Endodermal cell (in vitro differentiated cells): ENCODE measurements at regions not wholly inside any gene's neighbourhood (a gene's known extent, or its start where the extent isn't known, plus 50 kb on each side); places are given as distances from the start of the nearest gene placed in this dataset.

ENCODE experiments used
- DNase-seq: peaks from one replicate; pipeline ENCODE4 v3.0.0-alpha.2; 2017
- H3K27ac ChIP-seq: 2 replicates; pipeline ENCODE4 v1.5.1; 2013; ENCODE audit warnings: mild to moderate bottlenecking, low read depth, low read length, moderate library complexity
- H3K27me3 ChIP-seq: 2 replicates; pipeline ENCODE4 v1.6.1; 2013; ENCODE audit warnings: mild to moderate bottlenecking, low read length, moderate library complexity; ENCODE audit not compliant: insufficient read depth, control insufficient read depth, poor library complexity, severe bottlenecking
- H3K36me3 ChIP-seq: 2 replicates; pipeline ENCODE4 v1.7.0; 2013; ENCODE audit warnings: mild to moderate bottlenecking, low read length, moderate library complexity; ENCODE audit not compliant: control insufficient read depth, insufficient read depth
- H3K4me1 ChIP-seq: one replicate; pipeline ENCODE4 v1.7.0; 2013; ENCODE audit warnings: low read length; ENCODE audit not compliant: control insufficient read depth, insufficient read depth
- H3K4me3 ChIP-seq: 2 replicates; pipeline ENCODE4 v1.5.1; 2013; ENCODE audit warnings: mild to moderate bottlenecking, low read length, moderate library complexity
- H3K9ac ChIP-seq: 2 replicates; pipeline ENCODE4 v1.6.1; 2013; ENCODE audit warnings: mild to moderate bottlenecking, low read length, moderate library complexity; ENCODE audit not compliant: poor library complexity, severe bottlenecking; ENCODE audit errors: extremely low read depth
- H3K9me3 ChIP-seq: 2 replicates; pipeline ENCODE4 v1.6.1; 2013; ENCODE audit warnings: mild to moderate bottlenecking, low read length, moderate library complexity; ENCODE audit not compliant: control insufficient read depth
- H3K27ac Mint-ChIP-seq: 2 replicates; pipeline ENCODE4 v1.8.0; 2020; ENCODE audit warnings: mixed read lengths
- H3K27me3 Mint-ChIP-seq: 2 replicates; pipeline ENCODE4 v1.8.0; 2021; ENCODE audit warnings: mild to moderate bottlenecking, mixed read lengths; ENCODE audit not compliant: insufficient read depth
- H3K36me3 Mint-ChIP-seq: 2 replicates; pipeline ENCODE4 v1.8.0; 2020; ENCODE audit warnings: low read depth, mixed read lengths
- H3K4me1 Mint-ChIP-seq: 2 replicates; pipeline ENCODE4 v1.8.0; 2020; ENCODE audit warnings: mixed read lengths
- H3K4me3 Mint-ChIP-seq: 2 replicates; pipeline ENCODE4 v1.8.0; 2020; ENCODE audit warnings: mild to moderate bottlenecking, moderate library complexity, mixed read lengths
- H3K9me3 Mint-ChIP-seq: 2 replicates; pipeline ENCODE4 v1.8.0; 2020; ENCODE audit warnings: mild to moderate bottlenecking, mixed read lengths
- TF ChIP-seq, protein P1 (sequence below): fragments of 200-600 bp; sonication (generic); conservative IDR thresholded peaks from 2 replicates; pipeline ENCODE4 v1.5.0; 2021; ENCODE audit warnings: antibody characterized with exemption, mild to moderate bottlenecking

DNA sequence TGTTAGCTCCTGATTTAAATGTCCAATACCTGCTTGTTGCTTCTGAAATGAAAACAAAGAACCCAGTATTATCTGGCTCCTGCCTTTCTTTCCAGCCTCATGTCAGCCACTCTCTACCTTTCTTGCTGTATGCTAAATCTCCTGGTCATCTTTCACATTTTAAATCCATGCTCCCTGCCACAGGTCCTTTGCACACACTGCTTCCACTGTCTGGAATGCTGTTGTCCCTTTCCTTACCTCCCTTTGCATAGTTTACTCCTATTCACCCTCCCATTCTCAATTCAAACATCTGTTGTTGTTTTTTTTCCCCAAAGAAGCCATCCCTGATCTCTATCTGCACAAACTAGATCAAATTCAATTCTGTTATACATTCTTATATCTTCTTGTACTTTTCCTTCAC, 97.0 kb upstream of the NR4A3 start:
- no peaks in the 10 kb centered on the region for H3K36me3 Mint-ChIP-seq
- H3K4me3 Mint-ChIP-seq = no peak overlapping the region
- peaks cover 12% of the 10 kb centered on the region for H3K4me1 Mint-ChIP-seq
- no peak overlapping the region for H3K9ac ChIP-seq
- H3K27ac ChIP-seq = no peak overlapping the region
- H3K27ac Mint-ChIP-seq = no peak overlapping the region
- H3K4me1 ChIP-seq = peaks cover 3% of the 10 kb centered on the region
- peaks cover 9% of the 10 kb centered on the region for H3K9me3 Mint-ChIP-seq
- no peak overlapping the region for H3K4me3 ChIP-seq
- TF ChIP-seq, protein P1, sequence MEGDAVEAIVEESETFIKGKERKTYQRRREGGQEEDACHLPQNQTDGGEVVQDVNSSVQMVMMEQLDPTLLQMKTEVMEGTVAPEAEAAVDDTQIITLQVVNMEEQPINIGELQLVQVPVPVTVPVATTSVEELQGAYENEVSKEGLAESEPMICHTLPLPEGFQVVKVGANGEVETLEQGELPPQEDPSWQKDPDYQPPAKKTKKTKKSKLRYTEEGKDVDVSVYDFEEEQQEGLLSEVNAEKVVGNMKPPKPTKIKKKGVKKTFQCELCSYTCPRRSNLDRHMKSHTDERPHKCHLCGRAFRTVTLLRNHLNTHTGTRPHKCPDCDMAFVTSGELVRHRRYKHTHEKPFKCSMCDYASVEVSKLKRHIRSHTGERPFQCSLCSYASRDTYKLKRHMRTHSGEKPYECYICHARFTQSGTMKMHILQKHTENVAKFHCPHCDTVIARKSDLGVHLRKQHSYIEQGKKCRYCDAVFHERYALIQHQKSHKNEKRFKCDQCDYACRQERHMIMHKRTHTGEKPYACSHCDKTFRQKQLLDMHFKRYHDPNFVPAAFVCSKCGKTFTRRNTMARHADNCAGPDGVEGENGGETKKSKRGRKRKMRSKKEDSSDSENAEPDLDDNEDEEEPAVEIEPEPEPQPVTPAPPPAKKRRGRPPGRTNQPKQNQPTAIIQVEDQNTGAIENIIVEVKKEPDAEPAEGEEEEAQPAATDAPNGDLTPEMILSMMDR = no peak
- no peaks in the 10 kb centered on the region for H3K36me3 ChIP-seq
- DNase-seq = no peak
- no peaks in the 10 kb centered on the region for H3K27me3 Mint-ChIP-seq
- H3K27me3 ChIP-seq = no peaks in the 10 kb centered on the region
- no peaks in the 10 kb centered on the region for H3K9me3 ChIP-seq

DNA sequence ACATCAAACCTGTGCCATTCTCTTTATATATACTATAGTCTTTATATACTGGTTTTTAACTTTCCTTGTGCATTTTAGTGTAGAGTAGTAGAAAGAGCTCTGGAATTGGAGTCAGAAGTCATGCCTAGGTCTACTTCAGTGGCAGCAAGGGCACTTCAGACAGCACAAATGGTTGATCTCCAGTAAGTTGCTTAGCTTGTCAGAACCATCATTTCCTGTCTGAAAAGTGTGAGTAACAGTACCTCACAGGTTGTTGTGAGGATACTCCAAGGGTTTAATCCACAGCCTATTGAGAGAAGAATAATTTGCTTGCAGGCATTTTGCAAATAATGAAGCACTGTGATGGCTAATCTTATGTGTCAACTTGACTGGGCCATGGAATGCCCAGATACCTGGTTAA, 95.8 kb upstream of the NR4A3 start:
- no peak overlapping the region for H3K27ac Mint-ChIP-seq
- no peak for DNase-seq

DNA sequence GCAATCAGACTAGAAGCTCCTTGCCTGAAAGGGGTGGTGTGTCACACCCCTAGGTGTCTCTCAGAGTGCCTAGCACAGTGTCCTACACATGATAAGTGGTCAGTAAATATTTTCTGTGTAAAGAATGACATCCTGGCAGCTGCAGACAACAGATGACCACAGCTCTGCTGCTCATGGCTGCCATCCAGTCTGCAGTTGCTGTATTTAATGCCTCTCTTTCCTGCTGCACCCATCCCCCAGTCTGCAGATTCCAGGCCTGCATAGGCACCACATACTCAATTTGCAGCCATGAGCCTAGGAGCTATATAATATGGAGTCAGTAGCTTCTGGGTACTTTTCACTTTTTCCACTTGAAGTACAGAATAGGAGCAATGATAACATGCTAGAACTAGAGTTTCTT, 94.9 kb upstream of the NR4A3 start:
- Histone ChIP-seq H3K27me3 (no peaks in the 10 kb centered on the region), H3K4me1 (no peaks in the 10 kb centered on the region), H3K4me3 (no peak overlapping the region), H3K9ac (no peak overlapping the region), H3K9me3 (no peaks in the 10 kb centered on the region), H3K27ac (no peak overlapping the region), H3K36me3 (no peaks in the 10 kb centered on the region)
- DNase-seq = no peak
- Mint-ChIP-seq H3K27me3 (no peaks in the 10 kb centered on the region), H3K4me3 (no peak overlapping the region), H3K27ac (no peak overlapping the region), H3K4me1 (peaks cover 16% of the 10 kb centered on the region), H3K36me3 (no peaks in the 10 kb centered on the region), H3K9me3 (no peaks in the 10 kb centered on the region)
- TF ChIP-seq, protein P1 = no peak

More for the DNA sequence above, 95.8 kb upstream of the NR4A3 start:
- H3K9me3 Mint-ChIP-seq = peaks cover 4% of the 10 kb centered on the region
- no peak overlapping the region for H3K27ac ChIP-seq
- H3K4me3 Mint-ChIP-seq = no peak overlapping the region
- H3K4me1 ChIP-seq = no peaks in the 10 kb centered on the region
- H3K36me3 ChIP-seq = no peaks in the 10 kb centered on the region
- H3K4me1 Mint-ChIP-seq = peaks cover 16% of the 10 kb centered on the region
- H3K27me3 Mint-ChIP-seq = no peaks in the 10 kb centered on the region
- no peaks in the 10 kb centered on the region for H3K9me3 ChIP-seq
- TF ChIP-seq, protein P1 = no peak
- H3K9ac ChIP-seq = no peak overlapping the region
- no peaks in the 10 kb centered on the region for H3K27me3 ChIP-seq
- no peak overlapping the region for H3K4me3 ChIP-seq
- H3K36me3 Mint-ChIP-seq = no peaks in the 10 kb centered on the region
